ENCODE measurements at regions not wholly inside any gene's neighbourhood (a gene's known extent, or its start where the extent isn't known, plus 50 kb on each side); places are given as distances from the start of the nearest gene placed in this dataset.
"Not testable (repeated sequence)": the region's sequence is repeated elsewhere in the genome, so short reads cannot be mapped to it uniquely, and the experiment has no call there.

DNA sequence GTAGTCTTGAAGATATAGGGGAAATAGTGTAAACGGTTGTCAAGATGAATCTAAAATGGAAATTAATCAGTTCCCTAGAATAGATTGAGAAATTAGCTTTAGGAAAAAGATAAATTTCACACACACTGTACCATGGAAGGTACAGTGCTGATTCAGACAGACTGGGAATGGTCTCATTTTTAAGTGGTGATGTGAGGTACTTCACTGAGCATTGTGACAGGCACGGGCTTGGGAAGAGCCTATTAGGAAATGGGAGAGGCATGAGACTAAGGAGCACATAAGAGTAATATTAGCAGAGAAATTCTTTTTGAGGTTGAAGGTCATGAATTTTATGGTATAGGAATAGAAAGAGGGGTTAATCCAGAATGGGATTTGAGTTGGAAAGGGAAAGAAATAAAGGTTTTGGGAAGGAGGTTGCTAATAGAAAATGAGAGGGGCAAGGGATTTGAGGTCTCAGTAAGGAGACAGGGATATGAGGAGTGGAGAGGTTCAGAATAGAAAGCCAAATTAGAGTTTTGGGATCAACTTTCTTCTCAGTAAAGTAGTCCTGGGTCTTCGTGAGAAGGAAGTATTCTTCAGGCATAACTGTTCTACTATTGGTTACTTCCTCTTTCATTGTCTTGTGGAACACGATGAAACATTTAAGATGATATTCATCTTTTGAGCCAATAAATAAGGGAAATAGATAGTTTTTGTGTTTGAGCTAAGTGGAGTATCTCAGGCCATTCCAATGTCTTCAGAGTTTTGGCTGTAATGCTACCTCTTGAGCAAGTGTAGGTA lies 115.0 kb upstream of the FBXO28 start:
- DNase-seq; H3K4me1 ChIP-seq; H3K9me3 ChIP-seq; H3K4me3 ChIP-seq (ENCODE audit: low read depth, low read length); H3K36me3 ChIP-seq; H3K27me3 ChIP-seq: not testable (repeated sequence)

DNA sequence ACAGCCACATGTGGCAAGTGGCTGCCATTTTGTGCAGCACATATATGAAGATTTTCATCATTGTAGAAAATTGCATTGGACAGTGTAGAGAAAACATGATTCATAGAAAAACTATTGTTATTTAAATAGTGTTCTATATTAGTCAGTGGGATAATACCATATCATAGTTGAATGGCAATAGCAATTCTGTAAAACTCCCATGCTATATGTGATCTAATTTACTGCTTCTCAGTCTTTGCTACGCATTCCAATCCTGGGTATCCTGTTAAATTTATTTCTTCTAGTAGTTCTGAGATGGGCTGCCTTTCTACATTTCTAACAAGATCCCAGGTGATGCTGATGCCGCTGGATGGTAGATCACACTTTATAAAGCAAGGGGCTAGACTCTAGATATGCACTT lies 117.5 kb upstream of the FBXO28 start:
- H3K27me3 ChIP-seq; H3K36me3 ChIP-seq; H3K9me3 ChIP-seq; H3K4me1 ChIP-seq; H3K4me3 ChIP-seq (ENCODE audit: low read depth, low read length); DNase-seq: not testable (repeated sequence)

GRCh38 chr1:223992456-223993246 lies 121.3 kb upstream of the FBXO28 start:
- not testable (repeated sequence) for H3K9me3 ChIP-seq, H3K4me1 ChIP-seq
- peak; percentile 100 for DNase-seq

GRCh38 chr1:223991297-223991857 lies 122.5 kb upstream of the FBXO28 start:
- H3K9me3 ChIP-seq; H3K4me1 ChIP-seq; H3K36me3 ChIP-seq; H3K4me3 ChIP-seq (ENCODE audit: low read depth, low read length); DNase-seq; H3K27me3 ChIP-seq: not testable (repeated sequence)

More at GRCh38 chr1:223992456-223993246, 121.3 kb upstream of the FBXO28 start:
- not testable (repeated sequence) for H3K36me3 ChIP-seq, H3K27me3 ChIP-seq
- peak overlapping the region; percentile 62 for H3K4me3 ChIP-seq (ENCODE audit: low read depth, low read length)

GRCh38 chr1:223961985-223962384 lies 116.2 kb upstream of the TP53BP2 start:
- H3K27me3 ChIP-seq; H3K4me1 ChIP-seq; H3K9me3 ChIP-seq; H3K4me3 ChIP-seq (ENCODE audit: low read depth, low read length); DNase-seq; H3K36me3 ChIP-seq: not testable (repeated sequence)

DNA sequence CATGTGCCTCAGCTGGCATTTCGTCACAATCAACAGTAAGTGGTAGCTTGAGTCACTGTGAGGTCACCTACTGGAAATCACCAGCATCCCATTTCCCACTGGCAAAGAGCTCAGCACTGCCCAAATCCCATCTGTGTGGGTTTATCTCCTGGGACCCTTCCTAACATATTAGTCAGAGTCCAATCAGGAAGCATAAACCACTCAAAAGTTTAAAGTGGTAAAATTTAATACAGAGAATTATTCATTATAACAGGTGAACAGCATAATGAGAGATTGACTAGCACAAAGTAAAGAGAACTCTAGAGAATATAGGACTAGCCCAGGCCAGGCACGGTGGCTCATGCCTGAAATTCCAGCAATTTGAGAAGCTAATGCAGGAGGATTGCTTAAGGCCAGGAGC lies 107.1 kb upstream of the TP53BP2 start:
- not testable (repeated sequence) for H3K4me1 ChIP-seq; H3K36me3 ChIP-seq; DNase-seq; H3K9me3 ChIP-seq; H3K4me3 ChIP-seq (ENCODE audit: low read depth, low read length); H3K27me3 ChIP-seq

GRCh38 chr1:223951551-223951950 lies 105.8 kb upstream of the TP53BP2 start:
- not testable (repeated sequence) for DNase-seq; H3K36me3 ChIP-seq; H3K4me3 ChIP-seq (ENCODE audit: low read depth, low read length); H3K9me3 ChIP-seq; H3K27me3 ChIP-seq; H3K4me1 ChIP-seq

DNA sequence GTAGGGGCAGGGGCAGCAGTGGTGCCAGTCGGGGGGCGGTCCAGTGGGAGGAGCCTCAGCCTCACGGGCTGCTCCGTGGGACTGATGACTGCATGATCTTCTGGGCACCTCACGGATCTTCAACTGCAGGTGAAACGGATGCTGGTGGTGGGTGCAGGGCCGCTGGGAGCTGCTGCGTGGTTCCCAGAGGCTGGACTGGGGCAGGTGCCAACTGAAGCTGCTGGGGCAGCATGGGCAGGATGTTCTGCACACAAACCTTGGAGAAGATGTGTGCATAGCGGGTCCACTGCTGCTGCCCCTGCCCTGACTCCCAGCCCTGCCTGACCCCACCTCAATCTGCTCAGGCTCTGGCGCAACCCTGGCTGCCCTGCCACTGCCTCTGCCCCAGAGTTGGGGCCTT lies 104.2 kb upstream of the TP53BP2 start:
- H3K36me3 ChIP-seq; H3K9me3 ChIP-seq; DNase-seq; H3K4me1 ChIP-seq; H3K4me3 ChIP-seq (ENCODE audit: low read depth, low read length); H3K27me3 ChIP-seq: not testable (repeated sequence)

DNA sequence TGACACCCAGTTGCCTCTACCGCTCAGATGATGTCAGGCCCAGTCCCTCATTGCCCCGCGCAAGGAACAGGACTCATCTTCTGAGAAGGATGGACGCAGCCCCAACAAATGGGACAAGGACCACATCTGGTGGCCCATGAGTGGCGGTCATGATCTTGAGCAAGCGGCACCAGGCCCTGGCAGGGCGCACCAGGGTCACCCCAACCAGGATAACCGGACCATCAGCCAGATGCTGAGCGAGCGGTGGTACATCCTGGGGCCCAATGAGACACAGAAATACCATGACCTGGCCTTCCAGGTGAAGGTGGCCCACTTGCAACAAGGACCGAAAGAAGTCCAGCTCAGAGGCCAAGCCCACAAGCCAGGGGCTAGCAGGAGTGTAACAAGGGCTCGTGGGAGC lies 102.3 kb upstream of the TP53BP2 start:
- DNase-seq, H3K27me3 ChIP-seq: not testable (repeated sequence)

DNA sequence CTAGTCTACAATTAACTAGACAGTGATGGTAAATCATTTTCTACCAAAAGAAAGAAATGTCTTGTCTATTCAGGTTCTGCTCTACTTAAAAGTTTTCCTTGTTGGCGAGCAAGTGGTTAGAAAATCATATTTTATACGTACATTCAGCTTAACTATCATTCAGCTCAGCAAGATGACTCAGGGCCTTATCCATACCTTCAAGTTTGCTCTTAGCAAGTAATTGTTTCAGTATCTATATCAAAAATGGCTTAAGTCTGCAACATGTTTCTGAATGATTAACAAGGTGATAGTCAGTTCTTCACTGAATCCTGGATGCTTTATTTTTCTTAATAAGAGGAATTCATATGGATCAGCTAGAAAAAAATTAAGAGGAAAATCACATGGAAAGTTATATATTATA lies 90.8 kb upstream of the TP53BP2 start:
- not testable (repeated sequence) for H3K36me3 ChIP-seq; H3K4me1 ChIP-seq; DNase-seq; H3K9me3 ChIP-seq; H3K4me3 ChIP-seq (ENCODE audit: low read depth, low read length); H3K27me3 ChIP-seq

More for the DNA sequence above, 102.3 kb upstream of the TP53BP2 start:
- not testable (repeated sequence) for H3K4me3 ChIP-seq (ENCODE audit: low read depth, low read length); H3K36me3 ChIP-seq; H3K9me3 ChIP-seq; H3K4me1 ChIP-seq

GRCh38 chr1:223931476-223931875 lies 85.7 kb upstream of the TP53BP2 start:
- not testable (repeated sequence) for H3K4me1 ChIP-seq; H3K27me3 ChIP-seq; H3K9me3 ChIP-seq; DNase-seq; H3K4me3 ChIP-seq (ENCODE audit: low read depth, low read length); H3K36me3 ChIP-seq

DNA sequence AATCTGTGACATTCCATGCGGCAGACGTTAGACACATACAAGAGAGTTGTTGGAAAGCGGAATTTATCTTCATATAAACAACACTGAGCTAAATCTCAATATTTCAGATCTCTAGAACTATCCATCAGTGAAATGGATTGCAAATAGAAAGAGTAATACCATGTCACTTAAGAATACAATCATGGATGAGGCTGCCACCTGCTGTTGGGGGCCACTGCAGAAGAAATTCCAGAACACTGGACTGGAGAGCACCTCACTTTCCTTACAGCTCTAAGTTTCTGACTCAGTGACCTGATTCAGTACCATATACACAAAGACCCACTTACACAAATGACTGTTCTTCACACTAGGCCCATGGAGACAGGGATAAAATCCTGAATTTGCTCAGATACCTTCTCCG lies 75.1 kb upstream of the TP53BP2 start:
- peak; percentile 22 for DNase-seq
- not testable (repeated sequence) for H3K9me3 ChIP-seq; H3K27me3 ChIP-seq; H3K4me3 ChIP-seq (ENCODE audit: low read depth, low read length); H3K36me3 ChIP-seq; H3K4me1 ChIP-seq
- TF ChIP-seq CTCF (IDR thresholded peaks at IDR 0.05; ENCODE audit: low read depth, low read length) = 0 out of 2 replicates have a peak, but pooled peaks have one; percentile 10

- not testable (repeated sequence) for DNase-seq; H3K4me1 ChIP-seq; H3K9me3 ChIP-seq; H3K36me3 ChIP-seq; H3K4me3 ChIP-seq (ENCODE audit: low read depth, low read length); H3K27me3 ChIP-seq
These were observed 69.7 kb upstream of the TP53BP2 start for GRCh38 chr1:223915476-223915875.

- H3K4me1 ChIP-seq; H3K36me3 ChIP-seq; H3K27me3 ChIP-seq; H3K9me3 ChIP-seq; DNase-seq; H3K4me3 ChIP-seq (ENCODE audit: low read depth, low read length): not testable (repeated sequence)
These were observed 68.0 kb upstream of the TP53BP2 start for GRCh38 chr1:223913715-223914114.
